Activated CD4-positive, CD25-positive, alpha-beta regulatory T cell (primary cell): ENCODE measurements at regions not wholly inside any gene's neighbourhood (a gene's known extent, or its start where the extent isn't known, plus 50 kb on each side); places are given as distances from the start of the nearest gene placed in this dataset.
"Not testable (repeated sequence)": the region's sequence is repeated elsewhere in the genome, so short reads cannot be mapped to it uniquely, and the experiment has no call there.

Source experiments
- DNase-seq, 4 experiments: peaks; one replicate each; lab custom pipeline; 2025; lab: John Stamatoyannopoulos, UW

- DNase-seq, result no peak
Observed at GRCh38 chr7:131145770-131146169, 181.9 kb upstream of the MKLN1 start.

GRCh38 chr7:131147604-131148003, 180.1 kb upstream of the MKLN1 start:
- no peak for DNase-seq

- no peak for DNase-seq
Observed at GRCh38 chr7:131148258-131148657, 179.4 kb upstream of the MKLN1 start.

- DNase-seq, result no peak
Observed at GRCh38 chr7:131148708-131149428, 178.8 kb upstream of the MKLN1 start.

- no peak for DNase-seq
Observed at GRCh38 chr7:131149429-131149773, 178.3 kb upstream of the MKLN1 start.

GRCh38 chr7:131149840-131150239, 177.8 kb upstream of the MKLN1 start:
- DNase-seq, result no peak

GRCh38 chr7:131151034-131151433, 176.6 kb upstream of the MKLN1 start:
- no peak for DNase-seq

- no peak for DNase-seq
Observed at GRCh38 chr7:131152766-131153165, 174.9 kb upstream of the MKLN1 start.

- no peak for DNase-seq
Observed at GRCh38 chr7:131154380-131154779, 173.3 kb upstream of the MKLN1 start.

- DNase-seq, result no peak
Observed at GRCh38 chr7:131157530-131158243, 170.0 kb upstream of the MKLN1 start.

GRCh38 chr7:131158244-131158636, 169.4 kb upstream of the MKLN1 start:
- DNase-seq, result not testable (repeated sequence)

GRCh38 chr7:131159961-131160361, 167.7 kb upstream of the MKLN1 start:
- no peak for DNase-seq

- DNase-seq, result no peak
Observed at GRCh38 chr7:131161103-131161502, 166.6 kb upstream of the MKLN1 start.

GRCh38 chr7:131164025-131164925, 163.4 kb upstream of the MKLN1 start:
- DNase-seq, result no peak

GRCh38 chr7:131166066-131166465, 161.6 kb upstream of the MKLN1 start:
- DNase-seq, result no peak

GRCh38 chr7:131170440-131171271, 157.0 kb upstream of the MKLN1 start:
- no peak for DNase-seq

GRCh38 chr7:131173145-131173890, 154.4 kb upstream of the MKLN1 start:
- no peak for DNase-seq

- no peak for DNase-seq
Observed at GRCh38 chr7:131174391-131174790, 153.3 kb upstream of the MKLN1 start.

GRCh38 chr7:131174855-131175254, 152.8 kb upstream of the MKLN1 start:
- DNase-seq, result no peak

- DNase-seq, result no peak
Observed at GRCh38 chr7:131182446-131183058, 145.1 kb upstream of the MKLN1 start.

GRCh38 chr7:131183072-131183471, 144.6 kb upstream of the MKLN1 start:
- no peak for DNase-seq
